Stimulated activated naive CD8-positive, alpha-beta T cell treated with anti-CD3 and anti-CD28 coated beads, Interleukin-15, Interleukin-2, amounts not matched to agents 100 U/mL and 50 U/mL, for 24 hours (primary cell): ENCODE measurements at regions not wholly inside any gene's neighbourhood (a gene's known extent, or its start where the extent isn't known, plus 50 kb on each side); places are given as distances from the start of the nearest gene placed in this dataset.

Experiments used
- ATAC-seq: fragments of 150-1000 bp; cut with Tn5 transposase; one replicate; pipeline ENCODE4 v1.10.0; 2021
- DNase-seq: peaks from one replicate; pipeline ENCODE4 v3.0.0; 2021

DNA sequence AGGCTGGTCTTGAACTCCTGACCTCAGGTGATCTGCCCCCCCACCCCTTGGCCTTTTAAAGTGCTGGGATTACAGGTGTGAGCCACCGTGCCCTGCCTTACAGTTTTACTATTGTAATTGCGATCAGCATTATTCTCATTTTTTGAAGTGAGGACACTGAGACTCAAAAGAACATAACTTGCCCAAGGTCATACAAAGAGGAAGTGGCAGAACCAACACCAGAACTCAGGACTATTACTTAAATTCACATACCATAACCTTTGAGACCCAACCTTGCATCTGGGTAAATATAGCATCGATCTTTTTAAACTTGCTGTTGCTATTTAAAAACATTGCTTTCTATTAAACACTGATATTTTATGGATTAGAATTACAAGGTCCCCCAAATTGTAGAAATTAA lies 54.2 kb downstream of the FOXI1 start:
- ATAC-seq = no peak

DNA sequence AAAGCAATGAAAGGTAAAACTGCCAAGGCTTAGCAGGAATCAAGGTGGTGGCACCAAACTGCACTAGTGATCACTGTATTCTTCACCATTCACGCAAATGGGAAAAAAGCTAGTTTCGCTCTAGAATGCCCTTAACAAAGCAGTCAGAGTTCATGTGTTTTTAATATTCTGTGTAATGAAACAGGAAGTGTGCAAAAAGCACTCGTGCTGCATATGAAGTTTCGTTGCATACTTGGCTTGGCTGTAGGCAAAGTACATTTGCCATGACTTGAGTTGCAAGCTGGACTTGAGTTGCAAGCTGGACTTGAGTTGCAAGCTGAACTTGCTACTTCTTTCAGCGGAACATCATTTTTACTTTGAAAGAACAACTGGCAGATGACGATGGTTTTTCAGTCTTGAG lies 55.4 kb downstream of the FOXI1 start:
- DNase-seq (no peak), ATAC-seq (no peak)

More for the DNA sequence above, 54.2 kb downstream of the FOXI1 start:
- no peak for DNase-seq

DNA sequence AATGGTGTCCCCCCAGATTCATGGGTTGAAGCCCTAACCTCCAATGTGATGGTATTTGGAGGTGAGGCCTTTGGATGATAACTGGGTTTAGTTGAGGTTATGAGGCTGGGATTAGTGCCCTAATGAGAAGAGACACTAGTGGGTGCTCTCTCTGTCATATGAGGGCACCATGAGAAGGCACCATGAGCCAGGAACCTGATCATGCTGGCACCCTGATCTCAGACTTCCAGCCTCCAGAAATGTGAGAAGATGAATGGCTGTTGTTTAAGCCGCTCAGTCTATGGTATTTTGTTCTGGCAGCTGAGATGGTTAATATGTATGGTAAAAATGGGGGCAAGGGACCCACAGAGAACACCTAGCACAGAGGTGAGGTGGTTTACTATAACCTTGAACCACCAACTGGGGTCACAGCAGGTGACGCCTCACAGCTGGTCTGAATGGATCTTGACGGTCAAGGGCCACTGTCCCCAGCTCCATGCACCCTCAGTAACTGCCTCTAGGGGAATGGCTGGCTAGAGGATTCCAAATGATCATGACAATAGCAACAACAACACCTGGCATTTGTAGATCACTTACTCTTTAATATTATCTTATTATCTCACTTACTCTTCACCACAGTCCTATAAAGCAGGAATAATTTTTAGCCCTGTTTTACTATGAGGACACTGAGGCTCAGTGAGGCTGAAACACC lies 57.1 kb downstream of the FOXI1 start:
- DNase-seq (no peak), ATAC-seq (no peak)

DNA sequence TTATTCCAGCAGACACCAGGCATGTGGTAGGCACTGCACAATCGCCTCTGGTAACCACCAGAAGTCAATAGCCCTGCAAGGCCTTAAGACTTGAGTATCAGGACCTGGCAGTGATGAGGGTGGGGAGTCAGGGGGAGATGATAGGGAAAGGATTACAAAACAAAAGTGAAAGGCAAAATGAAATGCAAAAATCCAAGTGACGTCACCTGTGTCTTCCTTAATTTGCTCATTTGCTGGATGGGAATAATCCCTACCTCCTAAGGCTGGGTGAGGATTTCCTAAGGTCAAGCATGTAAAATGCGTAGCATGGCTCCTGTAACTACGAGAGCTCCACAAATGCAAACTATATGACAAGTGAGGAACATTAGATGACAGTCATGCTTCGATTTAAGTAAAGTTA lies 58.4 kb downstream of the FOXI1 start:
- no peak for ATAC-seq
- DNase-seq = no peak

DNA sequence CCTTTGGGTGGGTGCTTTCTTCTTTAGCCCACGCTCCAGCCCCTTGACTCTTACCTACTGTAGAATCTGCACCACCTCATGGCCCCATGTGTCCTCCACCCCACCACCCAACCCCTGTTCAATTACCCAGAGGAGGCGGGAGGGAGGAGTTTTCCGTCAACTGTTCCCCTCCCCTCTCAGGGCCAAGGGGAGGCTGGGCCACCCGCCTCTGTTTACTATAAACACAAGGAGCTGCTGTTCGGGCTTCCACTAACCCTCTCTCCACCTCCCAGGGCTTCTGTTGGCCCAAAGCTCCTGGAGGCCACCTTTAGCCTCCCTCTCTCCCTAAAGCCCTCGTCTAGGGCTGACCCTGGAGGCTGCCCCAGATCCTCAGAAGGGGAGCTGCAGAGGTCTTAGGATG lies 59.2 kb downstream of the FOXI1 start:
- DNase-seq (no peak), ATAC-seq (no peak)

DNA sequence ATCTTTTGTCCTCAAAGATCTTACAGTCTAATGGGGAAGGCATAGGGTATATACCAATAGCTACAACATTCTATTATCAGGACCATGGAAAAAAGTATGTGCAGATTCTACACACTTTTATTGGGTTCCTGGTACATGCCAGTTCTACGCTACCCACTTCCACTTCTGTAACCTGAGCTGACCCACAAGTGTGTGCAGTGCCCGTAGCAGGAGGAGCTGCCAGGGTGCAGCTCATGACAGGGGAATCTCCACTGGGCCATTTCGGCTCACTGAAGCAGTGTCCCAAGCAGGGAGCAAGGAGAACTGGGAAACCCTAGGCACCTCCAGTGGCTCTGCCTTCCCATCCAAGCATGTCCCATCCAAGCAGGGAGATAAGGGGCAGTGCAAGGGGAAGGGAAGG lies 60.4 kb downstream of the FOXI1 start:
- no peak for ATAC-seq
- no peak for DNase-seq

DNA sequence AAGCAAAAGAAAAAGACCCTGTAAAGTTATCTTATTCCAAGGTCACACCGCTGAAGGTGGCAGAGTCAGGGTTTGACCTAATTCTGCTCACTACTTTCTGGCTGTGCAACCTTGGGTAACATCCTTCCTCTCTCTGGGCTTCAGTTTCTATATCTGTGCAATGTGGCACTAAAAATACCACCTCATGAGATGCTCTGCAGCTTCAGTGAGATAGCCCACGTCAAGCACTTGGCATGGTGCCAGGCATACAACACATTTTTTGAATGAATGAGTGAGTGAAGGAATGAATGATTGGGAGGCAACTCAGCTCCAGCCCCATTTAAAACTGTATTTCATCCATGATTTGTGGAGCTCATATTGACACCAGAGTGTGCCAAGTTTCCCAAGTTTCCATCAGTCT lies 62.3 kb downstream of the FOXI1 start:
- ATAC-seq (no peak), DNase-seq (no peak)

DNA sequence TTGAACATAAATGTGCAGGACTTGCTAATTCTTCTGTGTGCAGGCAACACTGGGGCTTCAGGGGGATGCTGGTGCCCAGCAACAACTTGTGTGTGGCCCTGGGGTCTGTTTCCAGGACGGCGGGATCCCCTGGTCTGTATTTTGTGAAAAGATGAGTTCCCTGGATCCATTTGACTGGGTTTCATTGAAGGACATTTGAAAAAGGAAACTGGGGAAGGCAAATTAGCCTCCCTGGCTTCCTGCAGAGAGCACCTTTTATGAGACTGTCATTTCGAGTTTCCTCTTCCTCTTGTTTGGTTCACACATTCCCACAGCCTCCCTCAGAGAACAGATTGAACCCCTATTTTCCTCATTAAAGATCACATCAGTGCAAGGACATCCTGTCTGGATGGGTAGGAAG lies 63.1 kb downstream of the FOXI1 start:
- no peak for ATAC-seq
- DNase-seq = no peak

DNA sequence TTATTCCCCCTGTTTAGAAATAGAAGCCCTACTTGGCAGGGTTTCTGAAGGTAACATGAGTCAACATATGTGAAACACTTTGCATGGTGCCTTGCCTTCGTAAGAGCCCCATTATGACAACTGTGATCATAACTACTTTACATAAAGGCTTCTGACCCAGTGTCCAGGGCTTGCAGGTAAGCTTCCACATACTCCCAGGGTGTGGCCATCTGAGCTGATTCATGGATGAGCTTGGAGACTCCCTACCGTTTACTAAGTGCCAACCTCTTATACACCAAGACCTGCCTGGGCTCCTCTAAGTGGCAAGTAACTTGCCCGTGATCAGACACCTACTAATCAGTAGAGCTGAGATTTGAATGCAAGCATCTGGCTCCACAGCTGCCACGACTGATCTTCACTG lies 62.8 kb upstream of the C5orf58 start:
- no peak for DNase-seq
- ATAC-seq = no peak

DNA sequence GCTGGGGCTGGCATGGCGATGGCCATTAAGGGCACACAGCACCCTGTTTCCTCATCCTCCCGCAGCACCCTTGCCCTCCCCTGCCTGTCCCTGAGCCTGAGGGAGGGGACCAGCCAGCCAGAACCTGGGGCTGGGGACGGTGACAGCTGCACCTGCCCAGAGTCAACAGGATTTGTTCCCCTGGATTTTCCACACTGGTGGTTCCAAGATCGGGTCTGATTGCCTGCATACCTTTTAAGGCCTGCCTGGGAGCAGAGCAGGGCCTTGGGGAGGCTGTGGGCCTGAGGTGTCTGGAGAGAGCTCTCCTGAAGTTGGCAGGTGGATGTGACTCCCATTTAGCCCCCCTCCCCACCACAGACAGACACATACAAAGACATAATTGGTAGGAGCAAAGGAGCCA lies 61.0 kb upstream of the C5orf58 start:
- ATAC-seq (no peak), DNase-seq (no peak)

DNA sequence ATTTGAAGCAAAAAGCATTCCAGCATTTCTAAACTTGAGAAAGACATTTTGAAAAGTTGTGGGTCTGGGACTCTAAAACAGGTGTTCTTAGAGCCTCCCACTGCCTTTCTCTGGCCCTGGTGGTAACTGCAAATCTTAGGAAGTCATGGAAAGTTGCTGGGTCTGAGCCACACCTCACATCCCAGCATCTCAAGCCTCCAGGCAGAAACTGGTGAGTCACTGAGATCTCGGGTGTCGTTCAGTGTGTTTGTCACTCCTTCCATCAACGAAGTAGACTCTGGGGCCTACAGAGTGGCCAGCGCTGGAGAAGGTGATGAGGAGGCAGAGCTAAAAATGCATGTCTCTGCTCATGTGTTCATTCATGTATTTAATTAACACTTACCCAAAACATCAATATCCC lies 59.6 kb upstream of the C5orf58 start:
- ATAC-seq = peak; percentile 33

DNA sequence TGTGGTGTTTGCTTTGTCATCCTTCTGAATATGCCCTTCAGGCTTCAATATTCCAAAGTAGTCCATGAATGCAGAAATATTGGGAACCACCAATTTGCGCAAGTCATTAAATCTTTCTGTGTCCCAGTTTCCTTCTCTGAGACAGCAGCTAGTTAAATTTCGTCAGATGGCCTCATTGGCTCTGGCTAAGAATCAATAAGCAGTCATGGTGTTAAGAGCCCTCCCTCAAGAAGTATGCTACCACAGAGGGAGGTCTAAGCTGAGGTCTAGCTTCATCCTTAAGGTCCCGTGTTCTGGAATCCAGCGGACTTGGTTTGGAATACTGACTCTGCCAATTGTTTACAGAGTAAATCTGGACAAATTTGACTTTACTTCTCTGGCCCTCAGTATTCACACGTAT lies 59.1 kb upstream of the C5orf58 start:
- DNase-seq (no peak), ATAC-seq (no peak)

More for the DNA sequence above, 59.6 kb upstream of the C5orf58 start:
- DNase-seq = no peak

DNA sequence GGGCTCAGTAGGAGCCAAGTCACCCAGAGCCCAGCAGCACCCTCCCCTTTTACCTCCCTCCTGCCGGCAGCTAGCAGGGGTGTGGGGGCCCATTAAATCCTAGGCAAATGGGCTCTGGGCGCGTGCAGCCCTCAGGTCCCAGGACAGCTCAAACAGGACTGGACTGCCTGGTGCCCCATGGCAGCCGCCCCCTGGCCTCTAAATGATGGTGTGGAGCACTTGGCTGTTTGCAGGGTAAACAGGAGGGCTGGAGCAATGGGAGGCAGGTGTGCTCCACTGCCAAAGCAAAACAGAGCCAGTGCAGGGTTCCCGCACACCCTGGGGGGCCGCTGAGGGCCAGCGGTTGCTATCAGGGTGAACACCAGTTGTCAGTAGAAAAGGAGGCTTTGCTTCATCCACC lies 55.9 kb upstream of the C5orf58 start:
- DNase-seq = no peak
- ATAC-seq = no peak

DNA sequence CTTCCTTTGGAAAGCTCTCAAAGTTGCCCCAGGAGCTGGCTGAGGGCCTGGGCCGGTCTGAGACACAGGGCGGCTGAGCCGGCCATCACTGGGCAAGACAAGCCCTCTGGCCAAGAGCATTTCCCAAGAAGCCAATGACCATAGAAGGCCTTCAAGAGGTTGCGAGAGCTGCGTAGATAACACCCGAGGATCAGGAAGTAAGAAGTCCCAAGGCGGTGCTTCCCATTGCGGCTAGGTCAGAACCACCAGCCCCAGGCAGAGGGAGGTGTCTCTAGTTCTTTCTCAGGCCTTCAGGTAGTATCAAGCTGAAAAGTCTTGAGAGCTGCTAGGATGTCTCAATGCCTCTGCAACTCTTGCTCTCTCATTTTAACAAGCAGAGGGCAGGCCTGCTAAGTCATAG lies 54.0 kb upstream of the C5orf58 start:
- ATAC-seq = no peak
- DNase-seq = no peak

DNA sequence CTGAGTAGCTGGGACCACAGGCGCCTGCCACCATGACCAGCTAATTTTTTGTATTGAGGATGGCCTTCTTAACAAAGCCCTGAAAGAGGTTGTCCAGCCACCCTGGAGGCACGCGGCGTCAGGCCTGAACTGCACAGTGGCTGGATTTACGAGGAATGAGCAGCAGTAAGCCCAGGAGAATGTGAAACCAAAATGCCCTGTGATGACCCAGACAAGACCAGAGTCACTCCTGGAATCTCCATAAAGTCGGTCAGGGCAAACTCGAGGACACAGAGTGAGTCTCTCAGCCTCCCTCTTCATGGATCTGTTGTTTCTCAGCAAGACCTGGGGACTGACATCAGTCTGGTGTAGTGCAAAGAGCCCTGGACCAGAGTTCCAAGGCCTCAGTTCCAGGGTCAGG lies 53.2 kb upstream of the C5orf58 start:
- DNase-seq (no peak), ATAC-seq (no peak)

DNA sequence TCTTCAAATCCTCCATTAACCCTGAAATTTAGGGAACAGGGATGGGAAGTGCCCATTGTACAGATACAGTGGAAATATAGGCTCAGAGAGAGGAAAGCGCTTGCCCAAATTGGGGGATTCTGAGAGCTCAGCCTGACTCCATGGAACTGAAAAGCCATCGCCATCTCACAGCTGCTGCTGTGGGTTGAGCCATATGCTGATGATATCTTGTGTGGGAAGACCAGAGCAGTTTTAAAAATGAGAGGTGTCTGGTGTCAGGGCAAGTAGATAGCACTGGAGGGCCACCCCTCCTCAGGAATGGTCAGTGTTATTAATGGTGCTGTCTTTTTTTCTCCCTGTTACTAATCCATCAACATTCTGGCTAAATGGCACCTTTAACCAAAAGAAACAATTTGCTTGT lies 50.9 kb upstream of the C5orf58 start:
- ATAC-seq (no peak), DNase-seq (no peak)

DNA sequence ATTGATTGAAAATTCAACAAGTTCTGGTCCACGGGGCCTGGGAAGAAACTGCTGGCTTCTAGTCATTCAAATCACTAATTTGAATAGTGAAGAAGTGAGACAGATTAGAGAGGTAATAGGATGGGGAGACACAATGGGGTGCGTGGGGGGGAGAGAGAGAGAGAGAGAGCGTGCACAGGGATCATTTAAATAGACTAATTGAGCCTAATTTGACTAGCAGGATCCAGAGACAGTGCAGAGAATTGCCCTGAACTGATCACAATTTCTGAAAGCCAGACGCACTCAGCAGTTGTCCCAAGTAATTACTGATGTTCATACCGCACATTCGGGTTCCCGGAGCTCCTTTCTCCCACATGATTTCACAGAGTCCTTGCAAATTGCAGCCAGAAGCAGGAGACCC lies 50.3 kb upstream of the C5orf58 start:
- ATAC-seq (no peak), DNase-seq (no peak)
